ENCODE measurements at regions not wholly inside any gene's neighbourhood (a gene's known extent, or its start where the extent isn't known, plus 50 kb on each side); places are given as distances from the start of the nearest gene placed in this dataset.

DNA sequence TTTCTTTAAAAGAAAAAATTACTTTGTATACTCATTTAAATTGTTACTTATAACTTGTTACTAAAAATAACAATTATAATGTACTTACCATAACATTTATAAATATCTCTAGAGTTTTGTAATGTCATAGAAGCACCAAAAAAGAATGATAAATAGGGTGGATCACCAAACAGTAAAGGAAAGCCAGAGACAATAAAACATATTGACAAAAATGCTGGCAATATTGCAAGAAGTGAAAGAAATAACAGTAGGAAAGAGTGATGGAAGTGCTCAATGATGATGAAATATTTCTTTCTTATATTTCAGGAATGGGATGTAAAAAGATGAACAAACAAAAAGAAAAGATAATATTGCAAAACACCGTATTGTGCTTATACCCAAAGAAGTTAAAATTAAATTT lies 301.7 kb downstream of the CENPW start:
- Histone ChIP-seq H3K9me3 (ENCODE audit: control insufficient read depth, insufficient read depth, low read length) (no peaks in the 10 kb centered on the region), H3K4me3 (ENCODE audit: low read length) (no peak overlapping the region), H3K4me1 (ENCODE audit: control insufficient read depth, insufficient read depth, low read length) (no peaks in the 10 kb centered on the region), H3K27me3 (ENCODE audit: control insufficient read depth, insufficient read depth, low read length) (no peaks in the 10 kb centered on the region), H3K36me3 (ENCODE audit: control insufficient read depth, insufficient read depth, low read length) (no peaks in the 10 kb centered on the region), H3K27ac (ENCODE audit: low read length) (no peak overlapping the region)
- ATAC-seq (no peak), DNase-seq (no peak)
- no peaks in the 10 kb centered on the region for H3K4me1 Mint-ChIP-seq
- H3K27me3 Mint-ChIP-seq (ENCODE audit: low read depth in 2 of 2): no peaks in the 10 kb centered on the region
- intact Hi-C loops (cut with micrococcal nuclease): no loop called here
- H3K36me3 Mint-ChIP-seq: no peaks in the 10 kb centered on the region
- TF ChIP-seq, protein P1, sequence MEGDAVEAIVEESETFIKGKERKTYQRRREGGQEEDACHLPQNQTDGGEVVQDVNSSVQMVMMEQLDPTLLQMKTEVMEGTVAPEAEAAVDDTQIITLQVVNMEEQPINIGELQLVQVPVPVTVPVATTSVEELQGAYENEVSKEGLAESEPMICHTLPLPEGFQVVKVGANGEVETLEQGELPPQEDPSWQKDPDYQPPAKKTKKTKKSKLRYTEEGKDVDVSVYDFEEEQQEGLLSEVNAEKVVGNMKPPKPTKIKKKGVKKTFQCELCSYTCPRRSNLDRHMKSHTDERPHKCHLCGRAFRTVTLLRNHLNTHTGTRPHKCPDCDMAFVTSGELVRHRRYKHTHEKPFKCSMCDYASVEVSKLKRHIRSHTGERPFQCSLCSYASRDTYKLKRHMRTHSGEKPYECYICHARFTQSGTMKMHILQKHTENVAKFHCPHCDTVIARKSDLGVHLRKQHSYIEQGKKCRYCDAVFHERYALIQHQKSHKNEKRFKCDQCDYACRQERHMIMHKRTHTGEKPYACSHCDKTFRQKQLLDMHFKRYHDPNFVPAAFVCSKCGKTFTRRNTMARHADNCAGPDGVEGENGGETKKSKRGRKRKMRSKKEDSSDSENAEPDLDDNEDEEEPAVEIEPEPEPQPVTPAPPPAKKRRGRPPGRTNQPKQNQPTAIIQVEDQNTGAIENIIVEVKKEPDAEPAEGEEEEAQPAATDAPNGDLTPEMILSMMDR (IDR thresholded peaks at IDR 0.05): no peak
- H3K9me3 Mint-ChIP-seq: peaks cover 4 to 6% of the 10 kb centered on the region in 2 donors
- H3K27ac Mint-ChIP-seq: no peak overlapping the region
- WGBS (ENCODE audit: insufficient coverage): no CpG with 5 or more reads among the region's 1 CpG
- H3K4me3 Mint-ChIP-seq: no peak overlapping the region

DNA sequence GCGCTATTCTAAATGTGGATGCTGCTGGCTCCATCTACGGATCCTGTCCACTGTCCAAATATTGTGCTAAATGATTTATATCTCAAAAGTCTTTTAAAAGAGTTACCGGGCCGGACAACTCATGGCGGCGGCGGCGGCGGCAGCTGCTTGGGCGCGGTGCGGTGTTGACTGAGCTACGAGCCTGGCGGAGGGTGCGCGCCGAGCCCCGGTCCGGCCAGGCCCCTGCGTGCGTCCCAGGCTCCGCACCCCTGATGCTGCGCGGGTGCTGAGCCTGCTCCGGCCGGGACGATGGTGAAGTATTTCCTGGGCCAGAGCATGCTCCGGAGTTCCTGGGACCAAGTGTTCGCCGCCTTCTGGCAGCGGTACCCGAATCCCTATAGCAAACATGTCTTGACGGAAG lies 303.4 kb downstream of the CENPW start:
- H3K27ac ChIP-seq (ENCODE audit: low read length): no peak overlapping the region
- TF ChIP-seq, protein P1 (IDR thresholded peaks at IDR 0.05): no peak
- H3K27ac Mint-ChIP-seq: no peak overlapping the region
- H3K27me3 ChIP-seq (ENCODE audit: control insufficient read depth, insufficient read depth, low read length): no peaks in the 10 kb centered on the region
- no peak overlapping the region for H3K4me3 ChIP-seq (ENCODE audit: low read length)
- peaks cover 4% of the 10 kb centered on the region in 2 donors for H3K9me3 Mint-ChIP-seq
- H3K9me3 ChIP-seq (ENCODE audit: control insufficient read depth, insufficient read depth, low read length): no peaks in the 10 kb centered on the region
- no peaks in the 10 kb centered on the region for H3K27me3 Mint-ChIP-seq (ENCODE audit: low read depth in 2 of 2)
- DNase-seq (no peak), ATAC-seq (no peak)
- H3K4me1 ChIP-seq (ENCODE audit: control insufficient read depth, insufficient read depth, low read length): no peaks in the 10 kb centered on the region
- 94% methylated on average over 32 of the region's 33 CpGs for WGBS (ENCODE audit: insufficient coverage)
- no peak overlapping the region for H3K4me3 Mint-ChIP-seq
- intact Hi-C loops (cut with micrococcal nuclease): no loop called here
- H3K36me3 Mint-ChIP-seq: no peaks in the 10 kb centered on the region
- H3K36me3 ChIP-seq (ENCODE audit: control insufficient read depth, insufficient read depth, low read length): no peaks in the 10 kb centered on the region
- no peaks in the 10 kb centered on the region for H3K4me1 Mint-ChIP-seq

DNA sequence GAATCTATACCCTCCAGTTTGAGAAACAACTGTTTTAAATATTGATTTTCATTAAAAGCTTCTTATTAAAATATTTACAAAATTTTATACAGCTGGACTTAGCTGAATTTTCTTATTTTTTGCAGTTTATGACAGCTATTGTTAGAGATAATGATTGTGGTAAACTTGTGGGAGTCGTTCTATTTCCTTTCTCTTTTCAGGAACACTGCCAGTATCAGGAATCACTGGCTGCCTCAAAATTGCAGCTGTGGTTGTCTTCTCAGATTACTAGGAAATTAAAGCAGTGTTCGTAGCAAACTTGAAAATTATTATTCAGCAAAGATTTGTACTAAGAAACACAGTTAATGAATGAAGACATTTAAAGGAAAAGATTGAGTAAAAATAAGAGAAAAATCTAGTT lies 311.0 kb downstream of the CENPW start:
- Histone ChIP-seq H3K27me3 (ENCODE audit: control insufficient read depth, insufficient read depth, low read length) (no peaks in the 10 kb centered on the region), H3K4me1 (ENCODE audit: control insufficient read depth, insufficient read depth, low read length) (no peaks in the 10 kb centered on the region), H3K27ac (ENCODE audit: low read length) (no peak overlapping the region), H3K36me3 (ENCODE audit: control insufficient read depth, insufficient read depth, low read length) (no peaks in the 10 kb centered on the region), H3K4me3 (ENCODE audit: low read length) (no peak overlapping the region), H3K9me3 (ENCODE audit: control insufficient read depth, insufficient read depth, low read length) (peaks cover 11% of the 10 kb centered on the region)
- Mint-ChIP-seq H3K27ac (no peak overlapping the region), H3K4me1 (no peaks in the 10 kb centered on the region), H3K9me3 (peaks cover 7 to 10% of the 10 kb centered on the region in 2 donors), H3K36me3 (no peaks in the 10 kb centered on the region), H3K27me3 (ENCODE audit: low read depth in 2 of 2) (no peaks in the 10 kb centered on the region), H3K4me3 (no peak overlapping the region)
- TF ChIP-seq, protein P1 (IDR thresholded peaks at IDR 0.05): no peak
- WGBS (ENCODE audit: insufficient coverage): 20% methylated on average over 2 of the region's 2 CpGs
- no peak for ATAC-seq
- intact Hi-C loops (cut with micrococcal nuclease): no loop called here
- no peak for DNase-seq

DNA sequence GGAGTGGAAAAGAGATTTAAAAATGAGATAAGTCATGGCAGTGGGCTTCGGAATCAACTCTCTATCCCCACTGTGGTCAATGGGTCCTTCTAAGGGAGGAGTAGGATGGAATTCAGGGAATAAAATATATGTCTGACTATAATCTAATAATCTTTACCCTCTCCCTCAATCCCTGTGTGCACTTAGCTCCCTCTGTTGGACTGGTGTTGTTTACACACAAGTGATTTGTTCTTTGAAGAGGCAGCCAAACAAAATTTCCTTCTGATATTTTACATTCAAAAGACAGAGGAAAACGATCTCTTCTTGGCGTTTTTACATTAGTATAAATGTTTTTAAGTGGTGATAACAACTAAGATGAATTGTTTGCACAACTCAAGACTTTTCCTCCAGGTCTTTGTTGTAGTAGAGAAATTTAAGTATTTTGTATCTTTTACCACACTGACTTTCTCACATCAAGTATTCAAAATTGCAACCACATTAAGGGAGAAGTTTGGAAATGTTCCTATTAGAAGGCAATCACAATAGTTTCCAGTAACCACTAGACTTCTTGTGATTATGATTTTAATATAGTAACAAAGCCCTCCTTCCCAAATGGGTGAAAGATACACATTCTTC lies 317.8 kb downstream of the CENPW start:
- ATAC-seq: no peak
- Mint-ChIP-seq H3K27ac (no peak overlapping the region), H3K27me3 (ENCODE audit: low read depth in 2 of 2) (no peaks in the 10 kb centered on the region), H3K4me1 (no peaks in the 10 kb centered on the region), H3K9me3 (peaks cover 7 to 11% of the 10 kb centered on the region in 2 donors), H3K36me3 (no peaks in the 10 kb centered on the region), H3K4me3 (no peak overlapping the region)
- Histone ChIP-seq H3K9me3 (ENCODE audit: control insufficient read depth, insufficient read depth, low read length) (peaks cover 8% of the 10 kb centered on the region), H3K27me3 (ENCODE audit: control insufficient read depth, insufficient read depth, low read length) (no peaks in the 10 kb centered on the region), H3K27ac (ENCODE audit: low read length) (no peak overlapping the region), H3K36me3 (ENCODE audit: control insufficient read depth, insufficient read depth, low read length) (no peaks in the 10 kb centered on the region), H3K4me3 (ENCODE audit: low read length) (no peak overlapping the region), H3K4me1 (ENCODE audit: control insufficient read depth, insufficient read depth, low read length) (no peaks in the 10 kb centered on the region)
- intact Hi-C loops (cut with micrococcal nuclease): no loop called here
- TF ChIP-seq, protein P1 (IDR thresholded peaks at IDR 0.05): no peak
- no CpG with 5 or more reads among the region's 3 CpGs for WGBS (ENCODE audit: insufficient coverage)
- DNase-seq: no peak
